HEK293T (cell line): ENCODE measurements at regions not wholly inside any gene's neighbourhood (a gene's known extent, or its start where the extent isn't known, plus 50 kb on each side); places are given as distances from the start of the nearest gene placed in this dataset.

Experiments used
- CTCF ChIA-PET: fragments of 350-600 bp; formaldehyde crosslinking; extraction: SDS; loops from one replicate; lab custom pipeline; 2021; ENCODE audit warnings: antibody characterized with exemption, inconsistent platforms; lab: Yijun Ruan, JAX
- POLR2A ChIA-PET: fragments of 350-600 bp; formaldehyde crosslinking; extraction: SDS; loops from one replicate; lab custom pipeline; 2020; ENCODE audit warnings: antibody characterized with exemption, inconsistent platforms; lab: Yijun Ruan, JAX
- DNase-seq: peaks from one replicate; pipeline ENCODE4 v3.0.0; 2012; ENCODE audit warnings: mixed read lengths; ENCODE audit errors: extremely low spot score
- ARNT ChIP-seq: fragments of 450-650 bp; IDR thresholded peaks from 2 replicates; pipeline ENCODE4 v1.6.1; 2017; ENCODE audit warnings: mild to moderate bottlenecking
- BHLHE40 ChIP-seq: fragments of 450-650 bp; IDR thresholded peaks from 2 replicates; pipeline ENCODE4 v1.6.1; 2016; ENCODE audit warnings: mild to moderate bottlenecking, moderate library complexity, borderline replicate concordance
- CTBP1 ChIP-seq: fragments of 450-650 bp; IDR thresholded peaks from 2 replicates; pipeline ENCODE4 v1.6.1; 2016; ENCODE audit warnings: borderline replicate concordance
- ELF4 ChIP-seq: fragments of 450-650 bp; IDR thresholded peaks from 2 replicates; pipeline ENCODE4 v1.6.1; 2017; ENCODE audit warnings: antibody characterized with exemption
- FOXA1 ChIP-seq: fragments of 450-650 bp; IDR thresholded peaks from 2 replicates; pipeline ENCODE4 v1.6.1; 2016; ENCODE audit warnings: mild to moderate bottlenecking
- FOXK2 ChIP-seq: fragments of 450-650 bp; IDR thresholded peaks from 2 replicates; pipeline ENCODE4 v1.6.1; 2016; ENCODE audit warnings: mild to moderate bottlenecking
- FOXM1 ChIP-seq: fragments of 450-650 bp; IDR thresholded peaks from 2 replicates; pipeline ENCODE4 v1.6.1; 2017; ENCODE audit warnings: mild to moderate bottlenecking, borderline replicate concordance
- HDGF ChIP-seq: fragments of 450-650 bp; IDR thresholded peaks from 2 replicates; pipeline ENCODE4 v1.6.1; 2017; ENCODE audit warnings: antibody characterized with exemption, borderline replicate concordance
- L3MBTL2 ChIP-seq: fragments of 450-650 bp; conservative IDR thresholded peaks from 2 replicates; pipeline ENCODE4 v1.6.1; 2016; ENCODE audit warnings: mild to moderate bottlenecking
- LEF1 ChIP-seq: fragments of 450-650 bp; IDR thresholded peaks from 2 replicates; pipeline ENCODE4 v1.6.1; 2017; ENCODE audit warnings: mild to moderate bottlenecking, borderline replicate concordance
- NFRKB ChIP-seq: fragments of 450-650 bp; IDR thresholded peaks from 2 replicates; pipeline ENCODE4 v1.6.1; 2016; ENCODE audit warnings: mild to moderate bottlenecking, moderate library complexity
- SP1 ChIP-seq: fragments of 450-650 bp; IDR thresholded peaks from 2 replicates; pipeline ENCODE4 v1.6.1; 2017
- SUZ12 ChIP-seq: fragments of 450-650 bp; IDR thresholded peaks from 2 replicates; pipeline ENCODE4 v1.6.1; 2016; ENCODE audit warnings: mild to moderate bottlenecking
- TARDBP ChIP-seq: fragments of 450-650 bp; IDR thresholded peaks from 2 replicates; pipeline ENCODE4 v1.6.1; 2016
- ZNF384 ChIP-seq: fragments of 450-650 bp; IDR thresholded peaks from 2 replicates; pipeline ENCODE4 v1.6.1; 2016
- TF ChIP-seq, protein P1 (sequence below): fragments of 450-650 bp; IDR thresholded peaks from 2 replicates; pipeline ENCODE4 v1.6.1; 2016

DNA sequence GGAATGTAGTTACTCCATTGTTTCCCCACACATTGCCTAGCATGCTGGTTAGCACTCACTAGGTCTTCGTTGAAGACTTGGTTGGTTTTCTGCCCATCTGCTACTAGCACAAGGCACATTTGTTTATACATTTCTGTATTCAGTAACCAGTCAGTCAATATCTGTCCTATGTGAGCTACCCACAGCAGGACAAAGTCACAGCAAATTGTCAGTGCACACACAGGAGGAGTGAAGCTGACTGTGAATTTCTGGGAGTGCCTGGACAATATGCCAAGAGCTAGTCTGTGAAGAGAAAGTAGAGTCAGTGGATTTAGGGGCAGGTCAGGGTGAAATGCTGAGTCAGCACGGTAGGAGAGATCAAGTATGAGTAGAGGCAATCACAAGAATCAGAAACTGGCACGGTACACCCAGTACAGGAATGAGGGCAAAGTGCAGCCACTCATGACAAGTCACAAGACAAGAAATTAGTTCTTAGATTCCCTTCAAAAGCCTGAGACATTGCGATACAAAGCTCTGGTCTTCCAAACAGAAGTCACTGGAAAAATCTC lies 1049.8 kb upstream of the POU3F4 start:
- ChIA-PET CTCF (no interaction called here), POLR2A (no interaction called here)
- no peak for TF ChIP-seq SUZ12
- no peak for TF ChIP-seq NFRKB
- no peak for TF ChIP-seq FOXA1
- no peak for TF ChIP-seq LEF1
- no peak for TF ChIP-seq CTBP1
- TF ChIP-seq L3MBTL2 = no peak
- TF ChIP-seq FOXM1 = no peak
- TF ChIP-seq BHLHE40 = no peak
- no peak for TF ChIP-seq SP1
- TF ChIP-seq, protein P1, sequence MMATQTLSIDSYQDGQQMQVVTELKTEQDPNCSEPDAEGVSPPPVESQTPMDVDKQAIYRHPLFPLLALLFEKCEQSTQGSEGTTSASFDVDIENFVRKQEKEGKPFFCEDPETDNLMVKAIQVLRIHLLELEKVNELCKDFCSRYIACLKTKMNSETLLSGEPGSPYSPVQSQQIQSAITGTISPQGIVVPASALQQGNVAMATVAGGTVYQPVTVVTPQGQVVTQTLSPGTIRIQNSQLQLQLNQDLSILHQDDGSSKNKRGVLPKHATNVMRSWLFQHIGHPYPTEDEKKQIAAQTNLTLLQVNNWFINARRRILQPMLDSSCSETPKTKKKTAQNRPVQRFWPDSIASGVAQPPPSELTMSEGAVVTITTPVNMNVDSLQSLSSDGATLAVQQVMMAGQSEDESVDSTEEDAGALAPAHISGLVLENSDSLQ = no peak
- no peak for TF ChIP-seq ELF4
- no peak for TF ChIP-seq FOXK2
- TF ChIP-seq HDGF = no peak
- no peak for TF ChIP-seq ZNF384
- no peak for DNase-seq

DNA sequence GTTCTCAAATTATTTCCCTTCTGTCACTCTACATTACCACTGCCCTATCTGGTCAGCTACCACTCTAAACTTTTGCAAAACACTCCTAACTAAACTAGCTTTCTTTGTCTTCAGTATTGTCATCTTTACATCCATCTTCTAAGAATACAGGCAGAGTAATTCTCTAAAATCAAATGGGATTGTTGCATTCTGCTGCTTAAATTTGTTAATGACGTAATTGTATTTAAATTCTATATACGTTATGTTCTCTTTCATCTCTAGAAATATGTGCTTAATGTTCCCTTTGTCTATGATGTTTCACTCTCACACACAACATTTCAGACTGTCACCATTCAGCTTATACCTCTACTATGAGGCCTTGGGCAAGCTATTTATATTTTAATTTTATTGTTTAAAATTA lies 1041.1 kb upstream of the POU3F4 start:
- DNase-seq = no peak
- POLR2A ChIA-PET = no interaction called here
- TF ChIP-seq ELF4 (no peak), CTBP1 (no peak), LEF1 (no peak), SUZ12 (no peak), FOXM1 (no peak), NFRKB (no peak), FOXA1 (no peak), TARDBP (no peak), ARNT (no peak), HDGF (no peak), FOXK2 (no peak)
- TF ChIP-seq, protein P1 = no peak
- CTCF ChIA-PET = no interaction called here
